HG03025 (cell line): ENCODE measurements at regions not wholly inside any gene's neighbourhood (a gene's known extent, or its start where the extent isn't known, plus 50 kb on each side); places are given as distances from the start of the nearest gene placed in this dataset.

Experiments used
- ATAC-seq: cut with Tn5 transposase; IDR thresholded peaks from one replicate; pipeline ENCODE4 v1.9.1; 2021; ENCODE audit warnings: mild to moderate bottlenecking, moderate library complexity; ENCODE audit not compliant: unreplicated experiment, low FRiP score

DNA sequence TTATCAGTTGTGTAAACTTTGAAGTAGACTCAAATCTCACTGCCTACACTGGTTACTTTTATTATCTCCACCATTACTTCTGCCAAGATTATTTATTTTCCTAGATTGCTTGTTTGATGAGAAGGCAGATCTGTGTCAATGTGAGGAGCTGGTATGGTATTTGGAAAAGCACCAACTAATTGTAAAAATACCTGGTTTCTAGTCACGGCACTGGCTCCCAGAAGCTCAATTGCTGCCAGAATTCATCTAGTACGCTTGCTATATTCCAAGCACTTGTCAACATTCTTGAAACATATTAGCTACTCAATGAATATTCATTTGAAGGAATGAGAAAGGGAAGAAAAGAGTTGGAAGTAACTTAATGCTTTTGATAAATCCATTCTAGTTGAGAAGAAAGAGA is 1376.8 kb upstream of the ADGRL3 start:
- ATAC-seq, result no peak

DNA sequence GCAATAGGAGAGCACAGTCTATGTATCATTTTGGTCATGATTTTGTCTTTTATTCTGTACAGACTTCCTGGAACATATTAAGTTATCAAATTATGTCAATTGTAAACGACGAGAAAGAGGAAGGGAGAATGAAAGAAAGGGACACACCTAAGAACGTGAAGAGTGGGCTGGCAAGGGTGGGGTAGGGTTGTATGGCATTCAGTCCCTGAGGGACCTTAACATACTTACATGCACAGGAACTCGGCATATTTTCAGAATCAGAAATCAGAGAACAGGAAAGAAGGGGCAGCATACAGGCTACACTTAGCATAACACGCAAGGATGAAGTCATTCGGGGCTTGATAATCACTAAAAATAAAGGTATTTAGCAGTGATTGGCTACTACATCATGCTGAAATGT is 1375.0 kb upstream of the ADGRL3 start:
- ATAC-seq, result no peak

DNA sequence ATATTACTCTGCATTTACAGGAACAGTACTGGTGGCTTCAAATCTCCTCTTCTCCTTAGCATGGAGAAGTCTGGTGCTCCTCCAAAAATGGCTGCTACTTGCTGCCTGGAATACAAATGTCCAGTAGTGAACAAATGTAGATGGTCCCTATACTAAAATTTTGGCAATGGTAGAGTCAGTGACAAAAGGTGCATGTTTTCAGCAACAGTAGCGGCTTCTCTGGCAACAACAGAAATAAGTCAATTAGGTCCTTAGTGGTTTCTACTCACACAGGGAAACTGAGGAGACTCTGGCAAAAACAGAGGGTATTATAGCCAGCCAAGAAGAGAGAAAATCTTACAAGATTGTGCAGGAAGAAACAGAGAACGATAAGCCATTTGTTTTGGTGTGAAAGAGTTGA is 1368.4 kb upstream of the ADGRL3 start:
- ATAC-seq, result no peak

DNA sequence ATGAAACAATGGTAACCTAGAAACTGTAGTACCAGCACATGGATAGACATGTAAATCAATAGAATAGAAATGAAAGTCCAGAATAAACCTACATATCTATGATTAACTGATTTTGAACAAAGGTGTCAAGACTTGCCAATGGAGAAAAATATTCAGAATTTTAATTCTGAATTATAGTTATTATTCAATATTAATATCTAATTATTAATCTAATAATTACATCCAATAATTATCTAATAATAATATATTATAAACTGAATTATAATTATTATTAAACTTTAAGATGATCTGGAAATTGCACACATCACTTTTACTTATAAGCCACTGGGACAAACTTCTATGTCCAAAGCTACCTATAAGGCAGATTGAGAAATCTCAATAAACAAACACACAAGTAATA is 1365.2 kb upstream of the ADGRL3 start:
- ATAC-seq, result no peak

DNA sequence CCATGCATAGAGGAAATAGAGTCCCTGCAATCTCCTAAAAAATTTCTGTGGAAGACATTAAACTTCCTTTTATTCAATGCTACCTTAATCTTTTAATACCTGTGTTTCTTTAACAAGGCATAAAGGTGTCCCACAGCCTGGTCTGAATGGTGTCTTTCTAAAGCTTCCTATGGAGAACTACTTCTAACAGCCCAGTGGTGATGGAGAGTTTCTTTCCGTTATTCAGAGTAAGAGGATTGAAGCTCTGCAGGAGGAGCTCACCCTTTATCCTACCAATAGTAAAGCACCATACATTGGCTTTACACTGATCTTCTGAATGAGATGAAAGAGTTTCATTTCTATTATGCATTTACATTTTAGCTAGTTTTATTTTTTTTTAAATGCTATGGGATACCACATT is 1362.4 kb upstream of the ADGRL3 start:
- no peak for ATAC-seq

DNA sequence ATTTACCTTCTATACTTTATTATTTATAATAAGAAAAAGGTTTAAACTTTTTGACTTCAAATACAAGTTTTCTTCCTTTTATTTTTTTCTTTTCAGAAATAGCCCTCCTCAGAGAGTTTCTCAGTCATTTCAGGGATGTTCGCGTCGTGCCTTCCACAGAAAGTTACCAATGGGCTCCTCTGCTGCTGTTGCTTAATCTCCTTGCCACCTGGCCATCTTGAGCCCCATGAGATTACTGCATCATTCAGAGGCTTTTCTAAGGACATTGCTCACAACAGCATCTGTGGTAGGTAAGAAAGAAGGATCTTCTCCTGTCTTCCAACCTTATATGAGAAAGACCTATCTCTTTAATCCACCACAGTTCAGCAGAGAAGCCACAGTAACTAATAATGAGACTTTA is 1361.9 kb upstream of the ADGRL3 start:
- no peak for ATAC-seq

DNA sequence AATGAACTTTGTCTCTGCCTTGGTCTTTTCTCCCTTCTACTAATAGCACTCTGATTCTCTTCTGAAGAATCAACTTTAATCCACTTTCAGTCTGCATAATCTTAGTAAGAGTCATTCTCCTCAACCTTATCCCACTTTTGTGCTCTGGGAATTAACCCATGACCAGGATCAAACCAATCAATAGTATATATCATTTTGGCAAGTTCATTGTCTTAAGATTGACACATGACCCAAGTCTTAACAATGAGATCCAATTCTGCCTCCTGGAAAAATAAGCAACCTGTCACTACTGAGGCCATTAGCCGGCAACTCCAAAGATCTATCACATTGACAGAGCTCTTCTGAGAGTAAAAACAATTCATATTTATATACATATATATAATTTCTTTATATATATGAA is 1358.4 kb upstream of the ADGRL3 start:
- ATAC-seq, result no peak

DNA sequence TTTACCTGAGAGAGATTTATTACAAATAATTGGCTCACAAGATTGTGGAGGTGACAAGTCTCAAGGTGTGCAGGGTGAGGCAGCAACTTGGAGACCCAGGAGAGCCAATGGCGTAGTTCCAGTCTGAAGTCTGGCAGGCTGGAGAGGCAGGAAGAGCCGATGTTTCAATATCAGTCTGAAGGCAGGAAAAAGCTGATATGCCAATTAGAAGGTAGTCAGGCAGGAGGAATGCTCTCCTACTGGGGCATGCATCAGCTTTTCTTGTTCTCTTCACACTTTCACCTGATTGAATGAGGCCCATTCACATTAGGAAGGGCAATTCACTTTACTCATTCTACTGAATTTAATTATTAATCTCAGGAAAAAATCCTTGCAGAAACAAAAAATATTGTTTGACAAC is 1351.7 kb upstream of the ADGRL3 start:
- ATAC-seq, result no peak

DNA sequence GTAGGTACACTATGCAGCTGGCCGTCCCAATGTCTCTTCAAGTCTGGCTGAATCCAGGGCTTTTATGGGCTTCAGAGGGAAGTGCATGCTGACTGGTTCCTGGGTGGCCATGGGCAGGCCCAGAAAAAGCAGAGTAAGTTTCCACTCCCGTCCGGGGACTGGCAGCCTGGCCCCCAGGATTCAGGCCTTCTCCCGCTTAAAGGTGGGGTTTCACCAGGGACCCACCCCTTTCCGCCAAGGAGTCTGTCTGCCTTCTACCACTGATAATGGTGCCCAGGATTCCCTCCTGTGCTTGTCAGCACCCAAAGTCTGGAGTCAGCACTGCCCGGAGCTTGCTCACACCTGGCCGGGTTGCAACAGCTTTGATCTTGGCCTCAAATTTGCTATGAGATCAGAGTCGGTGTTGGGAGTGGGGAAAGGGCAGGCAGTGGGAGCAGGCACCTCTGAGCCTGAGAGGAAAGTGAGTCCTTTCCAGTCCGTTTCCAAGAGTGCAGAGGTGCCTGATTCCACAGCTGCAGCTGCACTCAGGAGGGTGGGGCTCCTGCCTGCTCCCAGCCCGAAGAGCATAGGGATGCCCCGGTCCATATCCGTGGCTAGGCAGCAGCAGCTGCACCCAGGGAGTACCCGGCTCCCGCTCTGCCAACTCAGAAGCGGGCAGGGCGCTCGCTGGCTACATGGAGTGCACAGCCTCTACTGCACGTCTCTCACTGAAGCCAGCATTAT is 1344.3 kb upstream of the ADGRL3 start:
- no peak for ATAC-seq

DNA sequence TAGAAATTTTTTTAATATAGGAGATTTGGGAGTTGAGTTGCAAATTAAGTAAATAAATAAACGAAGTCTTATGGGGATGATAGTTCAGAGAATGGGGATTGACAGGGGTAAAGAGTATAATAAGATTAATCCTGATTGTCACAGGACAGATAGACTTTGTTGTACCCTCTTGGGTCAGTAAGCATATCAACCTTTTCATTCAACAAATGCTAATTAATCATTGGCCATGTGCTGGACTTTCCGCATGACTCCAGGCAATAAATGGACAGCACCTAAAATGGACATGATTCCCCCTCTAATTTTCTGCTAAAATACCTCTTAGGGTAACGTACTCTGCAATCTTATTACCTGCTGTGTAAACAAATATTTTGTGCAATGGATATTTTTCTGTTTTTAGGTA is 1331.1 kb upstream of the ADGRL3 start:
- ATAC-seq, result no peak

DNA sequence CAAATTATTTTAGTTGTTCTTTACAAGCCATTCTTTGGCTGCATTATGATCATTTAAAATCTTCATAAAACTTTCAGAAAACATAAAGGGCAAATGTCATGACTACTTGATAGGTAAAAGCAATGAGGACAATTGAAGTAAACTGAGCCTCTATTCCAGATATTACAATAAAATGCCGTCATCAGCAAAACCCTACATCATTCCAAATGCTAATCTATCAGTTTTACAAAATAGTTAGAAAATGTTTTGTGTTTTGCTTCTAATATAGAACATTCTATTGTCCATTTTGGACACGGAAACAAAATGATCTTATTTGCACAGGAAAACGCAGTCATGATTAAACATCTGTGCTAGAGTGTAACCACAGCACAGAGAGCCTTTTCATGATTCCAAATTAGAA is 1330.6 kb upstream of the ADGRL3 start:
- ATAC-seq, result no peak

DNA sequence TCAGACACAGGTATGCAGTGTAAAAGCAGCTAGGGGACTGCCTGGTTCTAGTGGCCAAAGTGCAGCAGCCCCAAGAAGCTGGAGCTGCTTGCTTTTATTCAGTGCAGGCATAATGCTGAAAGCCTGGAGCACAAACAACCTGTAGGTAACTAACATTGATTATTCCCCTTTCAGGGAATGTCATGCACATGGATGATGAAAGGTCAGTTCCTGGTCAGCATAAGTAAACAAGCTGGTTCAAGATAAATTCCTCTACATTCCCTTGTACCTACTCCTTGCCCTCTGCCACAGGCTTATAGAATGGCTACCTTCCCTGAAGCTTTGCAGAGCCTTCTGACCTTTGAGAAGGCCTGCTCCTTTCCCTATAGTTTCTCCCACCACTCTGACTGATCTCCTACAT is 1318.5 kb upstream of the ADGRL3 start:
- ATAC-seq, result no peak

DNA sequence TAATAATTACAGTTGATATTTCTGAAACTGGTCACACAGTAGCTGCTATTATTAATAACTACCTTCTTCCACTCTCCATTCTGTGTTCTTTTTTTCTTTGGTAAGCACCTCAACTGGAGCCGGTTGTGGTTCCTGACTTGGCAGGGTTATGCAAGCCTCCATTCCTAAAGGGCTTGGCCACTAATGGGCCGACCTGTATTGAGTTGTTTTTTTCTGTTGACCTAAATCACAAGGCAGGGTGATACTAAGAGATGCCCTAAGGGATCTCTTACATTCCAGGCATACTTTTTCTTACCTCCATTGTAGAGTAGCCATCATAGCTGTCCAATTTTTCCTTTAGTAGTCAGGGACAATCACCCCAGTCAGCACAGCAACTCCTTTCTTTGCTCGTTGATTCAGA is 1295.8 kb upstream of the ADGRL3 start:
- ATAC-seq, result no peak

DNA sequence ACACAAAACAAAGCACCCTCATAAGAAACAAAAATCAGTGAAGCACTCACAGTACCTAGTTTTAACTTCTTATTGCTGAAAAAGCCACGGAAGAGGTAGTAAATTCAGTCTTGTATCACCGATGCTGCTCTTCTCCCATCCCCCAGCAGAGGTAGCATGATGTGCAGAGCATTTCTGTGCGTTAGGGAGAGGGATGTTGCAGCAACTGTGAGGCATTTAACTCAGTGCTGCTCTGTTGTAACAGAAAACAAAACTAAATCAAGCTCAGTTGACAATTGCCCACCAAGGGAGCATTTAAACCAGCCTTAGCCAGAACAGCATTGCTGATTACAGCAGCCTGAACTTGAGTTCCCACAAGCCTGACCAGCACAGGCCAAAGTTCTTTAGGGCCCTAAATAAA is 1279.7 kb upstream of the ADGRL3 start:
- ATAC-seq, result no peak

DNA sequence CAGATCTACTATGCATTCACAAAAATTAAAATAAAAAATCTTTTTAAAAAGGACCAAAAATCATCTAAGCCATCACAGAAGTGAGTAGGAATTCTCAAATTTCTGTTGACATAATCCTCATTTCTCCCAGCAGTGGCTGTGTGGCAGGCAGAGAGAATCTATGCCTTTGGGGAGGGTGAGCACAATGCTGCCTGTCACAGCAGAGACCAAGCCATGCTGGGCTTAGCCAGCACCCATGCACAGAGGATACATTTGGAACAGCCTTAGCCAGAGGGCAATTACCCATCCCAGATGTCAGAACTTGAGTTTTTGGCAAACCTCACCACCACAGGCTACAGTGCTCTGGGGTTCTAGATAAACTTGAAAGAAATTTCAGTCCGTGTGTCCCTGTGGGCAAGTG is 1274.8 kb upstream of the ADGRL3 start:
- ATAC-seq, result no peak

DNA sequence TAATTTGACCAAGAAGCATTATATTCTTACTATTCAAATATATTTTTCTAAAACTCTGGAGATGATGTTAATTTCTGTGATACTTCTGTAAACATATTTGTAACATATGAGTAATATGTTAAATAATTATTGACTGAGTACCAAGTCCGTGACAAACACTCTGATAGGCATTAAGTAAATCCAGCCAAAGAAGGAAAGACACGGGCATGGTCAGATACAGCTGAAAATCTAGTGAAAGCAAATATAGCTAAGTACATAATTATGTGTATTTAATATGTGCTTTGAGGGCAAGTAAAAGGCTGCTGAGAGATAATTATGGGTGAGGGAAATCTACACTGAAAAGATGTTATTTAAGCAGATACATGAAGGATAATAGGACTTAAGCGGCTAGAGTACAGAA is 1263.6 kb upstream of the ADGRL3 start:
- no peak for ATAC-seq

DNA sequence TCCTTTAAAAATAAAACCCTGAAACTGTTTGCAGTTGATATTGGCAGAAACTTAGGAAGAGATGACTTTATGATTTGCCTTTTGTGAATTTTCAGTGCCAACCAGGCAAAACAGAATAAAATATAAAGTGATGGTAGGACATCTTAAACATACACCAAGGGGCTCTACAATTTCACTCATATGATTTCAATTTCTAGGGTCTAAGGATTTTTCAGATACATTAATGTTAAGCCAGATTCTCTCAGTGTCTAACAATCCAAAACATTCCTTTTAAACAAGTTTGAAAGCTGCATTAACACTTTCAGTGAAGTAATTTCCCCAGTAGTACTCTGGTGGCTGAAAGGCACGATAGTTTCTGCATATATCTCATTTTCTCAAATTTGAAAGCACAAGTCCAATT is 1262.0 kb upstream of the ADGRL3 start:
- ATAC-seq, result no peak

DNA sequence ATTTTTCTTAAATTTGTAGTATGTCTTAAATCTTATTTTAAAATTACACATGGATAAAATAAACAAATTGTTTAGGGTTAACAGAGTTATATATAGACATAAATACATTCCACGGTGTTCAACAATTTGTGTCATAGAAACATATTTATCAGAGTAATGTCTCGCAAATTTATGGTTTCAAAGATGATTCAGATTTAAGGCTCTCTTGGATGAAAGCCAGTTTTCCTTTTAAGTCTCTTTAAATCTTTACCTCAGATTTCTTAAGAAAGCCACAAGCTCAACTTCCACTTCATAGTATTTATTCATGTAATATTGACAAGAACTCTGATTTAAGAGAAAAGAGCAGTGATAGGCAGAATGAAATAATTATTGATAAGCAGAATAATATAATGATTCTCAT is 1254.8 kb upstream of the ADGRL3 start:
- no peak for ATAC-seq

DNA sequence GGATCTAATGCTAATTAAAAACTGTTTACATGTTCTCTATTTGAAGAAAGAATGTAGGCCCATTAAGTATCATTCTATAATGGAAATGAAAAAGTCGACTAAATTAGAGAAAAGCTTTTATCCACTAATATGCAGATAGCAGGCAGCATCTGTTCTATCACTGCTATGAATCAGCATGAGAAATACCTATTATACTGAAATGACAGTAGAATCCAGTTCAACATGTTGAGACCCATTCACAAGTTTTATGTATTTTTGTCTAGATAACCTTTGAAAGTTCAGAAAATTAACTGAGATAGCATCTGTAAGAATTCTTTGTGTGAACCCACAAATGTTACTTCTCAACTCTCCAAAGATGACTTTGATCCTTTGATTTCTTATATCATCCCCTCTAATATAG is 1254.4 kb upstream of the ADGRL3 start:
- ATAC-seq, result no peak

DNA sequence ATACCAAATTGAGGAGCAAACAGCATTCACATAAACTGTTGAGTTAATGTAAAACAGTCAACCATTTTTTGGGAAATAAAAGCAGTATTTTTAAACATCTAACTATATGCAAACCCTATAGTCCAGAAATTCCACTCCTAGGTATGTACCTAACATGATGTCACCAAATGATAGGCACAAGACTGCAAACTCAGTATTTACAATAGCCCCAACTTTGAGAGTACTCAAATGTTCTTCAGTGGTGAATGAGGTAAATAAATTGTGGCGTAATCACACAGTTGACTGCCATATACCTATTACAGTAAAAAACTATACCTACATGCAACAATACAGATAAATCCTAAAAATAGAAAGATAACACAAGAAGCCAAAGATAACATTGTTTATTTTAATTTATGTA is 1243.8 kb upstream of the ADGRL3 start:
- no peak for ATAC-seq

DNA sequence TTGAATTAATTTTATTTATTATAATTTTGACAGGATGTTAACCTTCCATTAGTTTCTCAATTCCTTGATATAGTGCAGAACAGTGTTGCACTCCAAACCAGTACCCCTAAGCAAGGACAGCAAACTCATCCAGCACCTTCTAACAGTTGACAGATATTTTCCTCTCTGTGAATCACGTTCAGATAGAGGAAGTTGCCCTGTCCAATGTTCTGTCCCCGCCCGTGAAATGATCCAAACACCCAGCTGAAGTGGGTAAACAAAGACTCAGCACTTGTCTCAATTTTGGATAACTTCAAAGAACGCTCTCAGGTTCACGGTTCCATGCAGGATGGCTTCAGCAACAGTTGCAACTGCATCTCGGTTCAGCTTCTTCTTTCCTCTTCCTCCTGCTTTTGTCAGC is 1240.0 kb upstream of the ADGRL3 start:
- ATAC-seq, result no peak

DNA sequence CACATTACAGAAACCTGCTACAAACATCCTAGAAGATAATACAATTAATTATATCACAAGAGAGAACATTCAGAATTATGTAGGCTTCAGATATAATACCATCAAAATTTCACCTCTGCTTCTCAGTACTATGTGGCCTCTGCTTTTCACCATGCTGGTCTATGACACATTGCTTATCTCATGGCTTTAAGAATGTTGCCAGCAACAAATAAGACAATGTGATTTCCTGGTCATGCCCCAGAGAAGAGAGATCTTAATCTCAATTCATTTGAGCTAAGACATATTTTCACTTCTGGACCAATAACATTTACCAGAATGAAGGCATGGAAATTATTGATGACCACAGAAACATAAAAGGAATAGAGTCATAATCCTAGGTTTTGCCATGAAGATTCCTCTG is 1233.4 kb upstream of the ADGRL3 start:
- ATAC-seq, result no peak

DNA sequence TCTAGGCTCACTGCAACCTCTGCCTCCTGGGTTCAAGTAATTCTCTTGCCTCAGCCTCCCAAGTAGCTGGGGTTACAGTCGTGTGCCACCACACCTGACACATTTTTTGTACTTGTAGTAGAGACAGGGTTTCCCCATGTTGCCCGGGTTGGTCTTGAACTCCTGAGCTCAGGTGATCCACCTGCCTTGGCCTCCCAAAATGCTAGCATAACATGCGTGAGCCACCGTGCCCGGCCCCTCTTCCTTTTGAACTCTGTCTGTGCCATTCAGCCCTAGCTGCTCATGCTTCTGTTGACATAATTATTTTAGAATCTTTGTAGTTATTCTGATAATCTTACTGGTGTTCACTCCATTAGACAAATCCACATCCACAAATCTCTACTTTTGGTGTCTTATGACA is 1231.3 kb upstream of the ADGRL3 start:
- no peak for ATAC-seq
